ENCODE measurements at regions not wholly inside any gene's neighbourhood (a gene's known extent, or its start where the extent isn't known, plus 50 kb on each side); places are given as distances from the start of the nearest gene placed in this dataset.

DNA sequence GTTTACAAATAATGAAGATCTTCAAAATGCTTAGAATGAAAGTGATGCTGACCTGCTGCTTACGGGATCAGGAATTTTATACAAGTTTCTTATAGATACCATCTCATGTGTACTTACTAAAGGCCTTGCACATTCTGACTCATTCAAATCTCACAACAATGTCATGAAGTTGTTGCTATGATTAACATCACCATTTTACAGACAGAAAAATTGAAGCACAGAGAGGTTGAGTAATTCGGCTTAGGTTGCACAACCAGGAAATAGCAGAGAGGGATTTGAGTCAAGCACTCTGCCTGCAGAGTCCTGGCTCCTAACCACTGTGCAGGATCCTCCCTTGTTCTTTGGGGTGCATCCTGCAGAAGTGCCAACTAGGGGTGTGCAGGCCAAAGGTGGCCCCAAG is 471.9 kb downstream of the MIAT start:
- H3K27me3 ChIP-seq (ENCODE audit: insufficient read depth, low read length): no peaks in the 10 kb centered on the region
- no peaks in the 10 kb centered on the region for H3F3A ChIP-seq (ENCODE audit: insufficient read depth, low read length)
- no peaks in the 10 kb centered on the region for H3K4me1 ChIP-seq (ENCODE audit: insufficient read depth, low read length, severe bottlenecking)
- H4K20me1 ChIP-seq (ENCODE audit: insufficient read depth, low read length): no peaks in the 10 kb centered on the region
- H3K9ac ChIP-seq (ENCODE audit: low read length): no peak overlapping the region
- H3K9me2 ChIP-seq (ENCODE audit: low read depth, low read length): no peaks in the 10 kb centered on the region
- H3K4me3 ChIP-seq (ENCODE audit: low read depth, low read length, poor library complexity, severe bottlenecking): no peak overlapping the region
- H2AFZ ChIP-seq (ENCODE audit: low read length): no peak overlapping the region
- no peaks in the 10 kb centered on the region for H3K79me2 ChIP-seq (ENCODE audit: insufficient read depth, low read length)
- no peaks in the 10 kb centered on the region for H3K36me3 ChIP-seq (ENCODE audit: insufficient read depth, low read length)
- H3K4me2 ChIP-seq (ENCODE audit: low read length): no peak overlapping the region
- TF ChIP-seq CTCF (IDR thresholded peaks at IDR 0.05; ENCODE audit: low read length) (no peak), EZH2 (IDR thresholded peaks at IDR 0.05; ENCODE audit: borderline replicate concordance, low read length) (no peak)
- no peaks in the 10 kb centered on the region for H3K9me3 ChIP-seq (ENCODE audit: low read length)
- H3K27ac ChIP-seq (ENCODE audit: low read depth, low read length, poor library complexity, severe bottlenecking): no peak overlapping the region

GRCh38 chr22:27130906-27131305 is 473.5 kb downstream of the MIAT start:
- no peak overlapping the region for H3K27ac ChIP-seq (ENCODE audit: low read depth, low read length, poor library complexity, severe bottlenecking)

DNA sequence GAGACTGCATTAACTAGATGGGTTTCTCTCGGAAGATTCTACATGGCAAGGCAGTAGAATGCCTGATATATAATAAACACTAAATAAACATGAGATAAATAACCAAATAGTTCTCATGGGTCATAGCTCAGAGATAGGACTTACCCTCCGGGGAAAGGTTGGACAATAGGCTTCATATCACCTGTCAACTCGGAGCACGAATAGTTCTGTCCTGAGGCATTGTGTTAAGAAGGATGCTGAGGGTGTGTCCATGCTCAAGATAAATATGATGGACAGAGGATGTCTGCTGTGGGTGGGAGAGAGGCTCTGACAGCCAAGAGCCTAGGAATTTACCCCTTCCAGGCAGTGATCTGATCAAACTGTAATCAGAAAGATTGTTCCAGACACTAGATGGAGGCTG is 474.0 kb downstream of the MIAT start:
- Histone ChIP-seq H2AFZ (ENCODE audit: low read length) (no peak overlapping the region), H3K4me1 (ENCODE audit: insufficient read depth, low read length, severe bottlenecking) (no peaks in the 10 kb centered on the region), H3K9me3 (ENCODE audit: low read length) (no peaks in the 10 kb centered on the region), H3K36me3 (ENCODE audit: insufficient read depth, low read length) (no peaks in the 10 kb centered on the region), H3K9ac (ENCODE audit: low read length) (no peak overlapping the region), H3K79me2 (ENCODE audit: insufficient read depth, low read length) (no peaks in the 10 kb centered on the region), H3K9me2 (ENCODE audit: low read depth, low read length) (no peaks in the 10 kb centered on the region), H3F3A (ENCODE audit: insufficient read depth, low read length) (no peaks in the 10 kb centered on the region), H3K4me2 (ENCODE audit: low read length) (no peak overlapping the region), H4K20me1 (ENCODE audit: insufficient read depth, low read length) (no peaks in the 10 kb centered on the region), H3K27me3 (ENCODE audit: insufficient read depth, low read length) (no peaks in the 10 kb centered on the region), H3K4me3 (ENCODE audit: low read depth, low read length, poor library complexity, severe bottlenecking) (no peak overlapping the region), H3K27ac (ENCODE audit: low read depth, low read length, poor library complexity, severe bottlenecking) (no peak overlapping the region)
- TF ChIP-seq CTCF (IDR thresholded peaks at IDR 0.05; ENCODE audit: low read length) (no peak), EZH2 (IDR thresholded peaks at IDR 0.05; ENCODE audit: borderline replicate concordance, low read length) (no peak)

More at GRCh38 chr22:27130906-27131305, 473.5 kb downstream of the MIAT start:
- Histone ChIP-seq H3K9me2 (ENCODE audit: low read depth, low read length) (no peaks in the 10 kb centered on the region), H3K36me3 (ENCODE audit: insufficient read depth, low read length) (no peaks in the 10 kb centered on the region), H3F3A (ENCODE audit: insufficient read depth, low read length) (no peaks in the 10 kb centered on the region), H2AFZ (ENCODE audit: low read length) (no peak overlapping the region), H3K9ac (ENCODE audit: low read length) (no peak overlapping the region), H3K4me3 (ENCODE audit: low read depth, low read length, poor library complexity, severe bottlenecking) (no peak overlapping the region), H3K4me2 (ENCODE audit: low read length) (no peak overlapping the region), H3K79me2 (ENCODE audit: insufficient read depth, low read length) (no peaks in the 10 kb centered on the region), H3K27me3 (ENCODE audit: insufficient read depth, low read length) (no peaks in the 10 kb centered on the region), H3K9me3 (ENCODE audit: low read length) (no peaks in the 10 kb centered on the region), H4K20me1 (ENCODE audit: insufficient read depth, low read length) (no peaks in the 10 kb centered on the region), H3K4me1 (ENCODE audit: insufficient read depth, low read length, severe bottlenecking) (no peaks in the 10 kb centered on the region)
- TF ChIP-seq CTCF (IDR thresholded peaks at IDR 0.05; ENCODE audit: low read length) (no peak), EZH2 (IDR thresholded peaks at IDR 0.05; ENCODE audit: borderline replicate concordance, low read length) (no peak)

All from OCI-LY1 (cell line).